H9 (cell line): ENCODE measurements at regions not wholly inside any gene's neighbourhood (a gene's known extent, or its start where the extent isn't known, plus 50 kb on each side); places are given as distances from the start of the nearest gene placed in this dataset.

Source experiments
- DNase-seq: peaks from one replicate; pipeline ENCODE4 v3.0.0-alpha.2; 2017
- H2AFZ ChIP-seq: one replicate; pipeline ENCODE4 v1.6.1; 2013; ENCODE audit warnings: mild to moderate bottlenecking, low read length, control low read depth, moderate library complexity
- H2AK5ac ChIP-seq: 2 replicates; pipeline ENCODE4 v1.6.1; 2013; ENCODE audit warnings: low read length, control low read depth, mixed read lengths; ENCODE audit not compliant: insufficient read length
- H2BK120ac ChIP-seq: one replicate; pipeline ENCODE4 v1.6.1; 2013; ENCODE audit warnings: low read depth, mild to moderate bottlenecking, low read length, control low read depth, inconsistent platforms; ENCODE audit not compliant: poor library complexity, severe bottlenecking
- H2BK12ac ChIP-seq: 2 replicates; pipeline ENCODE4 v1.6.1; 2013; ENCODE audit warnings: low read length, control low read depth, mixed read lengths, low read depth; ENCODE audit not compliant: insufficient read length
- H2BK15ac ChIP-seq: 2 replicates; pipeline ENCODE4 v1.6.1; 2013; ENCODE audit warnings: low read depth, low read length, control low read depth
- H2BK20ac ChIP-seq: one replicate; pipeline ENCODE4 v1.6.1; 2013; ENCODE audit warnings: low read depth, mild to moderate bottlenecking, low read length, control low read depth, inconsistent platforms; ENCODE audit not compliant: poor library complexity, severe bottlenecking
- H2BK5ac ChIP-seq: 2 replicates; pipeline ENCODE4 v1.6.1; 2013; ENCODE audit warnings: low read length, control low read depth, mixed read lengths; ENCODE audit not compliant: insufficient read length
- H3K14ac ChIP-seq: 2 replicates; pipeline ENCODE4 v1.6.1; 2013; ENCODE audit warnings: low read length, control low read depth; ENCODE audit not compliant: insufficient read depth
- H3K18ac ChIP-seq: 2 replicates; pipeline ENCODE4 v1.6.1; 2013; ENCODE audit warnings: low read depth, mild to moderate bottlenecking, mixed read lengths, low read length, control low read depth; ENCODE audit not compliant: insufficient read length
- H3K23ac ChIP-seq: 2 replicates; pipeline ENCODE4 v1.6.1; 2013; ENCODE audit warnings: low read length, control low read depth, mixed read lengths, low read depth; ENCODE audit not compliant: insufficient read length
- H3K23me2 ChIP-seq: 2 replicates; pipeline ENCODE4 v1.6.1; 2013; ENCODE audit warnings: low read depth, mild to moderate bottlenecking, mixed read lengths, low read length, control low read depth; ENCODE audit not compliant: insufficient read length, poor library complexity, severe bottlenecking
- H3K27ac ChIP-seq: 2 replicates; pipeline ENCODE4 v1.5.1; 2013; ENCODE audit warnings: low read length, control low read depth, mixed read lengths, low read depth; ENCODE audit not compliant: insufficient read length
- H3K27me3 ChIP-seq: 2 replicates; pipeline ENCODE4 v1.6.1; 2013; ENCODE audit warnings: low read length, control low read depth, inconsistent platforms; ENCODE audit not compliant: insufficient read depth
- H3K4ac ChIP-seq: 2 replicates; pipeline ENCODE4 v1.6.1; 2013; ENCODE audit warnings: low read depth, mild to moderate bottlenecking, control low read depth, inconsistent platforms, low read length, moderate library complexity
- H3K4me1 ChIP-seq: 2 replicates; pipeline ENCODE4 v1.6.1; 2013; ENCODE audit warnings: low read length, control low read depth, inconsistent platforms; ENCODE audit not compliant: insufficient read depth
- H3K4me2 ChIP-seq: 2 replicates; pipeline ENCODE4 v1.6.1; 2013; ENCODE audit warnings: low read length, control low read depth, mixed read lengths; ENCODE audit not compliant: insufficient read length, insufficient read depth
- H3K56ac ChIP-seq: 2 replicates; pipeline ENCODE4 v1.6.1; 2013; ENCODE audit warnings: low read depth, mild to moderate bottlenecking, mixed read lengths, low read length, control low read depth; ENCODE audit not compliant: insufficient read length
- H3K79me1 ChIP-seq: 2 replicates; pipeline ENCODE4 v1.6.1; 2013; ENCODE audit warnings: low read depth, mild to moderate bottlenecking, moderate library complexity, low read length, control low read depth, inconsistent platforms; ENCODE audit not compliant: insufficient read depth, poor library complexity, severe bottlenecking
- H3K79me2 ChIP-seq: 2 replicates; pipeline ENCODE4 v1.6.1; 2013; ENCODE audit warnings: low read length, control low read depth, inconsistent platforms; ENCODE audit not compliant: insufficient read depth
- H3K9ac ChIP-seq: 2 replicates; pipeline ENCODE4 v1.6.1; 2013; ENCODE audit warnings: low read length, control low read depth, mixed read lengths; ENCODE audit not compliant: insufficient read length; ENCODE audit errors: extremely low read depth
- H3K9me3 ChIP-seq: one replicate; pipeline ENCODE4 v1.6.1; 2013; ENCODE audit warnings: low read depth, low read length, inconsistent platforms; ENCODE audit not compliant: control insufficient read depth
- H3T11ph ChIP-seq: one replicate; pipeline ENCODE4 v1.6.1; 2013; ENCODE audit warnings: mild to moderate bottlenecking, low read length, control low read depth, inconsistent platforms
- H4K20me1 ChIP-seq: one replicate; pipeline ENCODE4 v1.6.1; 2013; ENCODE audit not compliant: control insufficient read depth, insufficient read length, insufficient read depth
- H4K5ac ChIP-seq: 2 replicates; pipeline ENCODE4 v1.6.1; 2013; ENCODE audit warnings: low read depth, mild to moderate bottlenecking, mixed read lengths, low read length, control low read depth; ENCODE audit not compliant: insufficient read length
- H4K8ac ChIP-seq: replicated peaks from 2 replicates; pipeline ENCODE4 v1.6.1; 2013; ENCODE audit warnings: low read length, control low read depth, mixed read lengths, low read depth; ENCODE audit not compliant: insufficient read length
- H4K91ac ChIP-seq: 2 replicates; pipeline ENCODE4 v1.6.1; 2013; ENCODE audit warnings: low read depth, mild to moderate bottlenecking, moderate library complexity, mixed read lengths, low read length, control low read depth; ENCODE audit not compliant: insufficient read length
- H3K27ac Mint-ChIP-seq, 3 experiments: 2 replicates in 2 of 3; 3 replicates in 1 of 3; pipeline ENCODE4 v1.8.0; 2020 to 2021; ENCODE audit warnings: mixed read lengths in 3 of 3, mild to moderate bottlenecking in 1 of 3, moderate library complexity in 1 of 3
- H3K27me3 Mint-ChIP-seq: 2 replicates; pipeline ENCODE4 v1.8.0; 2021; ENCODE audit warnings: low read depth, mild to moderate bottlenecking, moderate library complexity, mixed read lengths
- H3K36me3 Mint-ChIP-seq, 3 experiments: 2 replicates in 2 of 3; 3 replicates in 1 of 3; pipeline ENCODE4 v1.8.0; 2020 to 2021; ENCODE audit warnings: low read depth in 3 of 3, mixed read lengths in 3 of 3; ENCODE audit not compliant: insufficient read depth in 1 of 3
- H3K4me1 Mint-ChIP-seq, 2 experiments: 2 replicates each; pipeline ENCODE4 v1.8.0; 2020; ENCODE audit warnings: mixed read lengths in 2 of 2
- H3K4me3 Mint-ChIP-seq, 2 experiments: 2 replicates in 1 of 2; 3 replicates in 1 of 2; pipeline ENCODE4 v1.8.0; 2020 to 2021; ENCODE audit warnings: mild to moderate bottlenecking in 2 of 2, mixed read lengths in 2 of 2, moderate library complexity in 1 of 2
- H3K9me3 Mint-ChIP-seq, 2 experiments: 2 replicates in 1 of 2; 3 replicates in 1 of 2; pipeline ENCODE4 v1.8.0; 2020; ENCODE audit warnings: mild to moderate bottlenecking in 2 of 2, mixed read lengths in 2 of 2, moderate library complexity in 1 of 2
- WGBS: extraction: QIAGEN DNeasy Blood & Tissue Kit; methylation state at CpG from one replicate; pipeline ENCODE4 v1.1.7; 2013; ENCODE audit warnings: missing lambda C conversion rate, low lambda C conversion rate, mixed read lengths; ENCODE audit not compliant: insufficient read length; ENCODE audit errors: extremely low coverage; 5-methylcytosine and 5-hydroxymethylcytosine counted together
- TF ChIP-seq, protein P1 (sequence below): fragments of 200-600 bp; sonication (generic); conservative IDR thresholded peaks from 3 replicates; pipeline ENCODE4 v1.8.0; 2021; ENCODE audit warnings: antibody characterized with exemption, mild to moderate bottlenecking

DNA sequence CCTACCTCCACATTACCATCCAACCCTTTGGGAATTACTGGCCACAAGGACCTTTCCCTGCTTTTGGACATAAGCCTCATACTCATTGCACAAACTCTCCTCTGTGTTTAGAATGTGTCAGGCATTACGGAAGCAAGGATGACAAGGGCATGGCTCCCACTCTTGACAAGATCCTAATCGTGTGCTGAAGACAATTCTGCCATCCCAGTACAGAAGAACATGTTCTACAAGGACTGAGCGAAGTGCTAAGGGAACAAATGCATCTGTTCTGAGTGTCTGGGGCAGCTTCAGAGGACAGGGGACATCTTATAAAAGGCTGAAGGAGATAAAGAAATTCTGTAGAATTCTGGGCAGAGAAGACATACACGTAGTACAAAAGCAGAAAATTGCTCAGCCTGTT is 378.5 kb upstream of the CAMK1G start:
- H3K27me3 ChIP-seq, result no peaks in the 10 kb centered on the region
- no CpG with 5 or more reads among the region's 4 CpGs for WGBS
- Mint-ChIP-seq H3K36me3 (no peaks in the 10 kb centered on the region), H3K9me3 (no peaks in the 10 kb centered on the region), H3K4me3 (no peak overlapping the region), H3K27ac (no peak overlapping the region), H3K27me3 (peaks cover 13% of the 10 kb centered on the region), H3K4me1 (peaks cover 30 to 35% of the 10 kb centered on the region in 2 experiments)
- no peak overlapping the region for H3K14ac ChIP-seq
- H3K9me3 ChIP-seq, result no peaks in the 10 kb centered on the region
- H4K91ac ChIP-seq, result no peak overlapping the region
- no peak overlapping the region for H3K23ac ChIP-seq
- no peak overlapping the region for H3K56ac ChIP-seq
- no peak overlapping the region for H3K4me2 ChIP-seq
- no peak overlapping the region for H4K5ac ChIP-seq
- no peak overlapping the region for H3T11ph ChIP-seq
- no peak overlapping the region for H2BK12ac ChIP-seq
- H3K79me1 ChIP-seq, result no peaks in the 10 kb centered on the region
- no peak overlapping the region for H2BK20ac ChIP-seq
- H4K20me1 ChIP-seq, result no peaks in the 10 kb centered on the region
- peaks cover 6% of the 10 kb centered on the region; the same call in 1 of the 2 replicates for H3K4me1 ChIP-seq
- no peak overlapping the region for H3K4ac ChIP-seq
- DNase-seq, result no peak
- H2BK5ac ChIP-seq, result no peak overlapping the region
- no peaks in the 10 kb centered on the region for H3K79me2 ChIP-seq
- no peak overlapping the region for H3K18ac ChIP-seq
- no peak overlapping the region for H2BK15ac ChIP-seq
- no peak overlapping the region for H3K9ac ChIP-seq
- H3K27ac ChIP-seq, result no peak overlapping the region
- H2AK5ac ChIP-seq, result no peak overlapping the region
- no peak overlapping the region for H2BK120ac ChIP-seq
- TF ChIP-seq, protein P1, sequence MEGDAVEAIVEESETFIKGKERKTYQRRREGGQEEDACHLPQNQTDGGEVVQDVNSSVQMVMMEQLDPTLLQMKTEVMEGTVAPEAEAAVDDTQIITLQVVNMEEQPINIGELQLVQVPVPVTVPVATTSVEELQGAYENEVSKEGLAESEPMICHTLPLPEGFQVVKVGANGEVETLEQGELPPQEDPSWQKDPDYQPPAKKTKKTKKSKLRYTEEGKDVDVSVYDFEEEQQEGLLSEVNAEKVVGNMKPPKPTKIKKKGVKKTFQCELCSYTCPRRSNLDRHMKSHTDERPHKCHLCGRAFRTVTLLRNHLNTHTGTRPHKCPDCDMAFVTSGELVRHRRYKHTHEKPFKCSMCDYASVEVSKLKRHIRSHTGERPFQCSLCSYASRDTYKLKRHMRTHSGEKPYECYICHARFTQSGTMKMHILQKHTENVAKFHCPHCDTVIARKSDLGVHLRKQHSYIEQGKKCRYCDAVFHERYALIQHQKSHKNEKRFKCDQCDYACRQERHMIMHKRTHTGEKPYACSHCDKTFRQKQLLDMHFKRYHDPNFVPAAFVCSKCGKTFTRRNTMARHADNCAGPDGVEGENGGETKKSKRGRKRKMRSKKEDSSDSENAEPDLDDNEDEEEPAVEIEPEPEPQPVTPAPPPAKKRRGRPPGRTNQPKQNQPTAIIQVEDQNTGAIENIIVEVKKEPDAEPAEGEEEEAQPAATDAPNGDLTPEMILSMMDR, result no peak
- no peak overlapping the region for H2AFZ ChIP-seq
- peaks cover 6% of the 10 kb centered on the region for H3K23me2 ChIP-seq
- H4K8ac ChIP-seq, result no peak overlapping the region
